Ovary (tissue), 3 donors: ENCODE measurements at regions not wholly inside any gene's neighbourhood (a gene's known extent, or its start where the extent isn't known, plus 50 kb on each side); places are given as distances from the start of the nearest gene placed in this dataset.
"Not testable (repeated sequence)": the region's sequence is repeated elsewhere in the genome, so short reads cannot be mapped to it uniquely, and the experiment has no call there.

Experiments
- CTCF ChIP-seq, 3 donors: fragments of 450-650 bp in 2 of 3; fragments of 200-600 bp in 1 of 3; IDR thresholded peaks; one replicate each; pipeline versions ENCODE4 v1.5.1 to v1.8.0; 2016 to 2022; ENCODE audit warnings: antibody characterized with exemption in 3 of 3, mild to moderate bottlenecking in 1 of 3
- POLR2A ChIP-seq: fragments of 450-650 bp; IDR thresholded peaks from one replicate; pipeline ENCODE4 v1.6.1; 2017; ENCODE audit warnings: antibody characterized with exemption, mild to moderate bottlenecking, moderate library complexity
- donor health status: DM: no; HTN: no; CAD: no.

GRCh38 chr4:131724847-131725246 lies 1424.2 kb upstream of the PCDH10 start:
- not testable (repeated sequence) for TF ChIP-seq CTCF (IDR thresholded peaks at IDR 0.05); POLR2A
